C4-2B (cell line): ENCODE measurements at regions not wholly inside any gene's neighbourhood (a gene's known extent, or its start where the extent isn't known, plus 50 kb on each side); places are given as distances from the start of the nearest gene placed in this dataset.
"Not testable (repeated sequence)": the region's sequence is repeated elsewhere in the genome, so short reads cannot be mapped to it uniquely, and the experiment has no call there.

Source experiments
- CTCF ChIP-seq: fragments of 450-650 bp; conservative IDR thresholded peaks from 2 replicates; pipeline ENCODE4 v1.5.1; 2017; ENCODE audit warnings: mild to moderate bottlenecking
- ZFX ChIP-seq: fragments of 450-650 bp; IDR thresholded peaks from 2 replicates; pipeline ENCODE4 v1.6.1; 2017

- TF ChIP-seq CTCF, ZFX: not testable (repeated sequence)
These were observed 65.1 kb upstream of the CAPZB start for GRCh38 chr1:19550437-19550836.
